Hematopoietic multipotent progenitor cell (in vitro differentiated cells): ENCODE measurements at regions not wholly inside any gene's neighbourhood (a gene's known extent, or its start where the extent isn't known, plus 50 kb on each side); places are given as distances from the start of the nearest gene placed in this dataset.
"Not testable (repeated sequence)": the region's sequence is repeated elsewhere in the genome, so short reads cannot be mapped to it uniquely, and the experiment has no call there.

Experiments
- DNase-seq, 3 donors: peaks; one replicate each; pipeline ENCODE4 v3.0.0-alpha.2; 2011 to 2015; ENCODE audit warnings: low read depth in 2 of 3, low spot score in 2 of 3

DNA sequence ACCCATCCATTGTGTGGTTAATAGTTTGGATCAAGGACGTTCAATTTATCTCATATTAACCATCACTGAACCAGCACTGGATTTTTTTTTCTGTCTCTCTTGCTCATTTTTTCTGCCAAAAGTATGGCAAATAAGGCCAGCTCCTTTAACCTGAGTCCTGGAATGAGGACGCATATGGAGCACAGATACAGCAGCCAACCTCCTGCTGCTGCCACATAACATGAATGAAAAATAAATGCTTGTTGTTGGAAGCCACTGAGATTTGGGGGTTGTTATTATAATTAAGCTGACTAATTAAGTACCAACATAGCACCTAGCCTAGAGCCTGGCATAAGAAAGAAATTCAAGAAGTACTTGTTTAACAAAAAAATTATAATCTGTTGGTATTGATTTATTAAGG, 335.3 kb upstream of the DUSP10 start:
- no peak for DNase-seq

DNA sequence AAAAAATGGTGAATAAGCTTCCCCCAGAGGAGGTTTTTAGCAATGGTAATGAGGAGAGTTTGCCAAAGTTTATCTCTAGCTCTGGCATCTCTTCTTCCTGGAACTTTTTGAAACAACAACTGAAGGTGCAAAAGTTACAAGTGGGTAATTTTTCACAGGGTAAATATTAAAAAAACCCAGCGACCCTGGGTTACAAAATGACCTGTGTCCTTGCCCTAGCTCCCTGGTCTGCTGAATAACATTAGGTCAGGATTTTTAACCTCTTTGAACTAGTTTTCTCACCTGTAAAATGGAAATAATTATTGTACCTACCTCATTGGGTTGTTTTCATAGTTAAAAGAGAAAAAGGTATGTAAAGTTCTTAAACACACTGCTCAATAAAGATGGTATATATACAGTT, 332.4 kb upstream of the DUSP10 start:
- no peak for DNase-seq

DNA sequence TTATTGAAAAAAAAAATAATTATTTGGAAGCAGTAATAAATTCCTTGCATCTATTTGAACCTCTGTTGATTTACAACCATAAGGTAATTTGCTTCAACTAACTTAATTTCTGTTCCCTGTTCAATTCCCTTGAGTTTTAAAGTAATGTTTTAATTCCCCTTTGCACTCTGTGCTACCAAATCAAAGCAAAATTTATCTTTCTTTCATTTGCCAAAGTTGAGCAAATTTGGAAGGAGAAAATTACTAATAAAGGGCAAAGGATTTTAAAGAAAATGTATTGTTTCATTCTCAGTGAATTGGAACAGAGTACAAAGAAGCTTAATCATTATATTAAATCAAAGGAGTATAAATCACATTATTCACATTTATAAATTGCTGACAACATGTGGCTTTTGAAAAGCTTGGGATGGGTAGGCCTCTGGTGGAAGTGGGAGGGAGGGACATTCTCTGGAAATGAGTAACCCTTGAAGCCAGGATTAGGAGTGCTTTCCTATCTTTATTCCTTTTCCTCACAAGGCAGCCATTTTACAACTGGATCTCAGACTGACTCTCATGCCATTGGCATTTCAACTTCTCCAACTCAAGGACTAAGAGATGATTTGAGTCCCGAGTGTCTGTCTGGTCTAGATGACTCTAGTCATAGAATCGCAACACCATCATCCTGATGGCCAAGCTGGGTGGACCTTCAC, 331.6 kb upstream of the DUSP10 start:
- no peak for DNase-seq

DNA sequence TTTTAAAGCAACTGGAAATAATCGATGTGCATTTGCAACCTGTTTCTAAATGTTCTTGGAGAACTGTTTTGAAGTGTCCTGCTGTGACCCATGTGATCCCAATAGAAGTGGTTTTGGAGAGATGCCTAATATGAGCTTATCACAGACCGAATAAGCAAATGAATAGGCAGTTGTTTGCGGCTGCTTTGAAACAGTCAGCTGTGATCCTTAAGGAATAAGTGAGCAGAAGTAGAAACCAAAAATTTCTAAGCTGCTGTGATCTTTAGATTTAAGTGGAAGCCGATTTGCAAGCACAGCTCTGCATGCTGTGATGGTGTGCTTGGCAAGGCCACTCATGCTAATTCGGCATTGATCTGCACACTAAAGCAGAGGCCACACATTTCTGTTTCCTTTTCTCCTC, 329.5 kb upstream of the DUSP10 start:
- DNase-seq, result no peak

DNA sequence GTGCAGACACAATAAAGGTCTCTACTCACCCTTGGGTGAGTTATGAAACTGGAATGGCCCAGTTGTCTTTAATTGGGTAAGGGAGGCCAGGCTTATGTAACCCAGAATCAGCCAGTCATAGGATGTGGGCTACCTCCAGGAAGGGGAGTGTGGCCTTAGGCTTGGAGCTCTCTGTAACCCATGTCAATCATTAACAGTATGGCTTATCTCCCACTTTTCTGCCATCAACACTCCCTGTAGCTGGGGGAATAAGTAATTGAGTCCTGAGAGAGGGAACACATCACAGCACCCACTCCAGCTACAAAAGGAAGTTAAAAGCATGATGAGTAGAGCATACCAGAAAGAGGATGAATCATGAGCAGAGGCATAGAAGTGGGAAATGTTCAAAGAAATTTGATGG, 327.0 kb upstream of the DUSP10 start:
- DNase-seq, result peak in 1 of 3 donors; percentile 21

DNA sequence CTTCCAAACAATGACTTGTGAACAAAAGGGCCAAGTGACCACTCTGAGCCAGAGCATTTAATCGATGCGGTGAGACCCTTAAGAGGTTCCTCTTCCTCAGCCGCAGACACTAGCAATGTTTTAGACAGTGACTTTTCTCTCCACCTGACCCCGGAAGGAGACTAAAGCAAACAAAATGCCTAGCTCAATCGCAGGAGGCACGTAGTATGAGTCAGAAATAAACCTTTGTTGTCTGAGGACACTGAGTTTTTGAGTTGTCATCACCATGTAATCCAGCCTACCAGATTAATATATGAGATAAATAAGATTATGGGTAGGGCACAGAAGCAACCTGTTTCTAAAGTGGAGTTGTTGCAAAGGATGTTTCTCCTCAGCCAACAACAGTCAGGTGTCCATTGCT, 326.2 kb upstream of the DUSP10 start:
- no peak for DNase-seq

DNA sequence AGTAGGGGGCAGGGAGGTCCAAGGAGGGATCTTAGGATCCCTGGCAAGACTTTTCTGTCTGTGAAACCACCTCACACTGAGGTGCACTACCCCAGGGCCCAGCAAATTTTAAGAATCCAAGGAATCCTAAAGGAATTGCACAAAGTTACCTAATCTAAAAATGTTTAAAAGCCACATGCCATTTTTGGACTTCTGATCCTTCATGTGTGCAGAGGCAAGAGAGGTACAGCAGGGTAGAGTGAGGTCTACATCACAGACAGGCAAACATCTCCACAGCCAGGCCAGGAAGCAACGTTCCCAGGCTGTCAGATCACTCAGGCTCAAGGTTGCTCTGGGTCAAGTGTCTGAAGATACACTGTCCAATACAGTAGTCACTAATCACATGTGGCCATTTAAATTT, 324.6 kb upstream of the DUSP10 start:
- no peak for DNase-seq

DNA sequence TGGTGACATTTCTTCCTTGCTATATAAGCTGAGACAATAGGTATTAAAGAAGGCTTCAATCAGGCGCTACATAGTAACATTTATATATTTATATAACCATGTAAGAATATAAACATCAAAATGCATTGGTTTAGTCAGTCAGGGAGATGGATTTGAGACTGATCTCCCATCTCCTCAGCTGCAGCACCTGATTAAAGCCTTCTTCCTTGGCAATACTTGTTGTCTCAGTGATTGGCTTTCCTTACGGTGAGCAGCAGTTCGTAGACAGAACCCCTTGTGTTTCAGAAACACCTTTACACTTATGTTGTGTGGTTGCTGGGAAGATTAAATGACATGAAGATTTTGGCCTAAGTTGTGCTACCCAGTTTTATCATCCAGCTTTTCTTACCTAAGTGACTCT, 323.3 kb upstream of the DUSP10 start:
- no peak for DNase-seq

DNA sequence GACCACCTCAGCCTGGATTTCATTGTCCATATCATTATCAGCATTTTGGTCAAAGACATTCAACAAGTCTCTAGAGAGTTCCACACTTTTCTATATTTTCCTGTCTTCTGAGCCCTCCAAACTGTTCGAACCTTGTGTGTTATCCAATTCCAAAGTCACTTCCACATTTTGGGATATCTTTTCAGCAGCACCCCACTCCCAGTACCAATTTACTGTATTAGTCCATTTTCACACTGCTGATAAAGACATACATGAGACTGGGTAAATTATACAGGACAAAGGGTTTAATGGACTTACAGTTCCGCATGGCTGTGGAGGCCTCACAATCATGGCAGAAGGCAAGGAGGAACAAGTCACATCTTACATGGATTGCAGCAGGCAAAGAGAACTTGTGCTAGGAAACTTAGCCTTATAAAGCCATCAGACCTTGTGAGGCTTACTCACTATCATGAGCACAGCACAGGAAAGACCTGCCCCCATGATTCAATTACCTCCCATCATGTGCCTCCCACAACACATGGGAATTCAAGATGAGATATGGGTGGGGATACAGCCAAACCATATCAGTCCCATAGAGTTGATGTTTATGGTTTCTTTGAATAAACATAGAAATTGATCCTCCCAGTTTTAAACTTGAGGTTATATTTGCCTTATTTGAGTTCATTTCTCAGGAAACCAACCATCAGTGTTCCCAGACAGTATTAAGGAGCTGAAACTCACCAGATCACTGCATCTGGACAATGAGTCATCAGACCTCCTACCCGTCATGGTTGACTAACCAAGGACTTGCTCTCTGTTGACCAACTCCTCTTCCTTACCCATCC, 322.7 kb upstream of the DUSP10 start:
- DNase-seq, result no peak

DNA sequence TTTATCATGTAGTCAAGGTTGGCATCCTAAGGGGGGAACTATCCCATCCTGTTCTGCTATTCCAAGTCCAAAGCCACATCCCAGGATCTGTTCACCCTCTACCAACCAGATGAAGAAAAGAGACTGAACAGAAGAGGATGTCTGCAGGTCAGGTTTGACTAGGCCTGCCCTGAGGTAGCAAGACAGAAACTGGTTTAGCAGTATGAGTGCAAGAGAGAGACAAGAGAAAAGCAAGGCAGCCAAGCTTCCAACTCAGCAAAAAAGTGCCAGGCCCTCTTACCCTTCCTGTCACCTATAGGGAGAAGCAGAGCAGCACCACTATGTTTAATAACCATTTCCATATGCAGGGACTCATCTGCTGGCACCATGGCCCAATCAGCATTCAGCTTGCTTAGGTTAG, 320.8 kb upstream of the DUSP10 start:
- DNase-seq, result no peak

DNA sequence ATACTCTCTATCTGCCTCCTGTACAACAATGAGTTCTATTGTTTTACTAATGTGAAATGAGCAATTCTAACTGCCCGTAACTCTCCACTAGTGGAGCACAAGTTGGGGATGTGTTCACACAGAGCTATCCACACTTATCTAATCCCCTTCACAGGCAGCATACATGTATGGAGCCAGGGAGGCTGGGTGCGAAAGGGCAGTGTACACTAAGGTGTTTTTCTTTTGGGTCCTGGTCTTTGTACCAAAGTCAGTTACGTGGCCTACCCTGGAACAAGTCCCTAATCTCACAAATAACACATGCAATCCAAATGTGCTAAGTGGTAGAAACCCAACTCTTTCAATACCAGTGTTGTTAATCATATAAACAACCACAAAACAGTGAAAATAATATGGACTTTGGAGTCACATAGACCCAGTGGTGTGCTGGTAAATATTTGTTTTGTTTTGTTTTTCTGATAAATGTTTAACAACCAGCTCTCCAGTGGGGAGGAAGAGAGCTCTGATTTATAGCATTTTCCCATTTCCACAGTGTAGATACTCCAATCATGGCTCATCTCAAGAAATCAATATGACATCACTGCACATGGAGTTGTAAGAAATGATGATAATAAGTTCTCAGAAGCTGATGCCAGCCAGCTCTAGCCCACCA, 319.9 kb upstream of the DUSP10 start:
- DNase-seq, result no peak

DNA sequence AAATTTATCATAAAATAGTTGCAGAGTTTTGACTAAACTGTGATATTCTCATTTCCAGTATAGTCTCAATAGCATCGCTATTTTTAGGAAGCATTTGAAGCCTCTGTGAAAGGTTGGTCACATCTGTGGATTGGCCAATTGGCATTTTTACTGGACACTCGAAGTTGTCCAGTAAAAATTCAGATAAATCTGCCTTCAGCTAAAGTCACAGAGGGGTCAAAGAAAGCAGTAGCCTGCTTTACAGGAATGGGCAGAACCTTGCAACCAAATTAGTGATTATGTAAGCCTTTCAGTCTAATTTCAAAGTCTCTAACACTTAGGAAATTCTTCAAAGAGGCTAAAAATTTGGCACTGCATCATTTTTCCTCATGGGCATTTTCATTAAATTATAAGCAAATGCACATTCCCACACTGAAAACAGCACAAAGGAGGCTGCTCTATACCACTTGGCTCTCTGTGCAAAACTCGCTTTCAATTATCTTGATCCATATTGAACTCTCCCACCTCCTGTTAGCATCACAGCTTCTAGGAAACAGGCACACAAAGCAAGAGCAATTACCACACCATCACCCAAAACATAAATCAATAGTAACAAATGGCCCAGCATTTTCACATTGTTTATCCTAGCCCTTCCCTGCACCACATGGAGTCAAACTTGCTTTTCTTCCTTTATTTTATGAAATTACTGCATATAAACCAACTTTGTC, 318.5 kb upstream of the DUSP10 start:
- no peak for DNase-seq

DNA sequence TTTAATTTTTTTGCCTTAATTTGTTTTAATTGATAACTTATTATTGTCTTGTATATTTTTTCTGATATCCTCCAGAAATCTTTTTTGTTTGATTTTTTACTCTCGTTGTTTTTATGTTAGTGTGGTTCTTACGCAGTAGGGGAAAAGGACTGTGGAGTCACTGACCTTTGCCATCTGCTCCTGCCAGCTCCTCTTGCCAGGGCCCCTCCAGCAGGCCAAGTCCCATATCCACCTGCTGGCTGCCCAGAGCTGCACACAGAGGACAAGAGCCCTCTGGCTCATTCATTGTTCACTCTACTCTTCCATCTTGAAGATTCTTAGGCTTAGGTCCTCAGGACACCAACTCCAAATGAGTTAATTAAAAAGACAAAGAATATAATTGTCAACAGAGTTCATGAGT, 316.4 kb upstream of the DUSP10 start:
- DNase-seq, result no peak

DNA sequence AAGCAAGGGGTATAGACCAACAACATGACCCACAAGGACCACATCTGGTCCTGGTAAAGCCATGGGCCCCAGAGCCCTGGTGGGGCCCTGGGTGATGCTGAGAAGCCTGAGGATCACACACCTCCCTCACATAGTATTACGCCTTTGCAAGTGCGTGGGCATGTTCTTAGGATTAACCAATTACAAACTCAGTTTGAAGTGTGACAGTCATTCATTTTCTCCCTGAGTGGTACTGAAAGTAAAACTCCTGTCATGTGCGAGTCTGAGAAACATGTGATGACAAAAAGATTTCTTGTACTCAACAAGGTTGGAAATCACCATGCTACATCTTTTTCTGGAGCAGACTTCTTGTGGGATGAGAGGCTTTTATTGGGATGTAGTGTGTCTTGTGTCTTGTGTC, 315.3 kb upstream of the DUSP10 start:
- no peak for DNase-seq

DNA sequence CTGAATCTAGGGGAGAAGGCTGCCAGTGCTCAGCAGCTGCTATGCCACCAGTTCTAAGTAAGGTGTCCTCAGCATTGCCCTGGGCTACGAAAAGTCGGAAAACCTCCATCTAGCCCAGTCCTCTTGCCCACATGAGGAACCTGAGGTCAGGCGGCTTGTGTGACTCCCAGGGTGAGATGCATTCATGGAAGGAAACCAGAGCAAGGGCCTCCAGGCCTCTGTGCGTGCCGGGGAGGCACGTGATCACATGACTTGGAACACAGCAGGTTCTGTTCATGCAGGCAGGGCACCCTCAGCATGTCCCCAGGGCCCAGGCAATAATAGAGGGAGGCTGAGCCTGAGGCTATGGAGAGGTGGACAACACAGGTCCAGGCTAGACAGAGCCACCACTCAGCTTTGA, 312.5 kb upstream of the DUSP10 start:
- no peak for DNase-seq

DNA sequence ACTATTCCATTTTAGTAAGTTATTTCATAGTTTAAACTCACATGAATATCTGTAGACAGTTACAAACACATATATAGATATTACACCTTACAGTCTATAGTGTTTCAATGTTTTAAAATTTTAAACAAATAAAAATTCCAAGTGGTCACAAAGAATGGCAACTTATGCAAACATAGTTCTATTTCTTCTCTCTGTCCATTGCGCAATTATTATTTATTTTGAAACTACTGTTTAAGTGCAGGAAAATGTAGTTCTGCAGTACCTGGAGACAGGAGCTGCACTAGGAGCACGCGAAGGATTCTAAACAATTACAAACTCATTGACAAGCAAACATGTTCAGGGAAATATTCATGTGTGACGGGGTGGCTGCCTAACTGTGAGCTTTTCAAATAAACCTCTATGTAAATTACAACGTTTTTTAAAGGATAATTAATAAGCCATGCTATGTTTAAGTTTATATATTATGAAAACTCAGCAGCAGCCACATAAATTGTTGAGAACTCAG, 312.0 kb upstream of the DUSP10 start:
- DNase-seq, result no peak

DNA sequence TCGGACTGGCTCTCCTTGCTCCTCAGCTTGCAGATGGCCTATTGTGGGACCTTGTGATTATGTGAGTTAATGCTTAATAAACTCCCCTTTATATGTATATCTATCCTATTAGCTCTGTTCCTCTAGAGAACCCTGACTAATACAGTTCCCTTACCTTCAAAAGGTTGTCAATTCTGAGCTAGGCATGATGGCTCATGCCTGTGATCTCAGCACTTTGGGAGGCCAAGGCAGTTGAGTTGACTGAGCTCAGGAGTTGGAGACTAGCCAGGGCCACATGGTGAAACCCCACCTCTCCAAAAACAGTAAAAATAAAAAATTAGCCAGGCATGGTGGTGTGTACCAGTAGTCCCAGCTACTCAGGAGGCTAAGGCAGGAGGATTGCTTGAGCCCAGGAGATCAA, 309.4 kb upstream of the DUSP10 start:
- DNase-seq, result not testable (repeated sequence)

DNA sequence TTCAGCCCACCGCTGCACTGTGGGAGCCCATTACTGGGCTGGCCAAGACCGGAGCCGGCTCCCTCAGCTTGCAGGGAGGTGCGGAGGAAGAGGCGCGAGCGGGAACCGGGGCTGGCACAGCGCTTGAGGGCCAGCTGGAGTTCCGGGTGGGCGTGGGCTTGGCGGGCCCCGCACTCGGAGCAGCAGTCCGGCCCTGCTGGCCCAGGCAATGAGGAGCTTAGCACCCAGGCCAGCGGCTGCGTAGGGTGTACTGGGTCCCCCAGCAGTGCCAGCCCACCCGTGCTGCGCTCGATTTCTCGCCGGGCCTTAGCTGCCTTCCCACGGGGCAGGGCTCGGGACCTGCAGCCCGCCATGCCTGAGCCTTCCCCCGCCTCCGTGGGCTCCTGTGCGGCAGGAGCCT, 307.8 kb upstream of the DUSP10 start:
- DNase-seq, result not testable (repeated sequence)

DNA sequence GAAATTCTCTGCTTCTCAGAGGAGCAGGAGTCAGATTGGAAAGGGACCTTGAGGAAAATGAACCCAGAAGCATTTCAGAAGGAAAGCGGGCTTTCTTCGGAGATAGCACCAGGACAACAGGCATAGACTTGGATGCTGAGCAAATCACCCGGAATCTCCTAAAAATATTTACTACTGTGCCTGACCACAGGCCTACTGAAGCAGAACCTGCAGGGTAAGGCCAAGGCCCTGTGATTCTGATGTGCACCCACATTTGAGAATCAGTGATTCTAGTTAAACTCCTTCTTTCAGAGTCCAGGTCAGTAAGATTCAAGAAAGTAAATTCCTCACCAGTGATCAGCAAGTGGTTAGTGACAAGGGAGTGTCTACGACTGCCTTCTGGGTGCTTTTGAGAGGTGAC, 307.3 kb upstream of the DUSP10 start:
- DNase-seq, result no peak

DNA sequence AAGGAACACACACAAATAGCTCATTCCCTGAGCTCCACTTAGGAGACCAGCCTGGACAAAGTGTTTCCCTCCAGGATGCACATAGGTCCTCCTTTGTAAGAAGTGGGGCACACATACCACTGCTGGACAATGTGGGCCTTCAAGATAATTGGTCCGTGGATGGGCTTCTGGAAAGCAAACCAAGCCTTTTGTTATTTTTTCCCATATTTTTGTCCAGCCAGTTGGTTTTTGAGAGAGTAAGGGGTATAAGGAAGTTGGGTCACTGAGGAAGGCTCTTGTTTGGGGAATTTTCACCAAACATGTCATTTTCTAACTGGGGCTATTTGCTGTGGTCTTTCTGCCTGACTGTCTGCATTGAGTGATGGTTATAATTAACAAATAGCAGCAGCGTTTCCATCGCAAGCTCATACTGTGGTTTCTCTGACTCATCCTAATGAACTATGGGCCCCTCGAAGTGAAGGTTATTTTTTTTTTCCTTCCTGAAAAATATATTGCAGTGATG, 306.3 kb upstream of the DUSP10 start:
- DNase-seq, result peak in 2 of 3 donors; percentile 58 to 77

DNA sequence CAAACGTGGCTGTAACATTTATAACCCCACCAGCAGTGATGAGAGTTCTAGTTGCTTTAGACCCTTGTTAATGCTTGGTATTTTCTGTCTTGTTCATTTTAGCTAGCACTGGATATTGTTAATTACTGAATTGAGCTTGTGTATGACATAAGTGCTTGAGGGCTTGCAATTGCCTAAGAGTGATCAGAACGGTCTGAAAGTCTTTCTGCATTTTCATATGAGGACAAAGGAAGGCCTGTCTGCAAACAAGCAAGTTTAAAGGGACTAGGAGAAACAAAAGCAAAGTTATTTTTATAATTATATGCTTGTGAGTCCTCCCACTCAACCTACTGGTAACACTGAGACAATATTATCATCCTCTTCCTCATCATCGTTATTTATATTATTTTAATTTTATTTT, 305.5 kb upstream of the DUSP10 start:
- no peak for DNase-seq
